ENCODE measurements at regions not wholly inside any gene's neighbourhood (a gene's known extent, or its start where the extent isn't known, plus 50 kb on each side); places are given as distances from the start of the nearest gene placed in this dataset.

DNA sequence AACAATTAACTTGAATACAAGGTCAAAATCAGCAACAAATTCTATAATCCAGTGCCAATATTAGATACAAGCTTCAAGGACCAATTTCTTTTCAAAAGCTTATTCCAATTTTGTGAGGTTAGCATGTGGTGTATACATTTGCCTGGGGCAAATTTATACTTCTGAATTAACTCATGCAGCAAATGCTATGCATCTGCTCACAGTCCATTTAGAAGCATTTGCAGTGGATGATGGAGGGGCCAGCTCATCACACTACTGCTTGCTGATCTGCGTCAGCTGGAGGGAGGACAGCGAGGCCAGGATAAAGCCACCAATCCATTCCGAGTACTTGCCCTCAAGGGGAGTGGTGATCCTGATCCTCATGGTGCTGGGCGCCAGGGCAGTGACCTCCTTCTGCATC, 474.3 kb upstream of the KIF2A start:
- TF ChIP-seq, protein P1, sequence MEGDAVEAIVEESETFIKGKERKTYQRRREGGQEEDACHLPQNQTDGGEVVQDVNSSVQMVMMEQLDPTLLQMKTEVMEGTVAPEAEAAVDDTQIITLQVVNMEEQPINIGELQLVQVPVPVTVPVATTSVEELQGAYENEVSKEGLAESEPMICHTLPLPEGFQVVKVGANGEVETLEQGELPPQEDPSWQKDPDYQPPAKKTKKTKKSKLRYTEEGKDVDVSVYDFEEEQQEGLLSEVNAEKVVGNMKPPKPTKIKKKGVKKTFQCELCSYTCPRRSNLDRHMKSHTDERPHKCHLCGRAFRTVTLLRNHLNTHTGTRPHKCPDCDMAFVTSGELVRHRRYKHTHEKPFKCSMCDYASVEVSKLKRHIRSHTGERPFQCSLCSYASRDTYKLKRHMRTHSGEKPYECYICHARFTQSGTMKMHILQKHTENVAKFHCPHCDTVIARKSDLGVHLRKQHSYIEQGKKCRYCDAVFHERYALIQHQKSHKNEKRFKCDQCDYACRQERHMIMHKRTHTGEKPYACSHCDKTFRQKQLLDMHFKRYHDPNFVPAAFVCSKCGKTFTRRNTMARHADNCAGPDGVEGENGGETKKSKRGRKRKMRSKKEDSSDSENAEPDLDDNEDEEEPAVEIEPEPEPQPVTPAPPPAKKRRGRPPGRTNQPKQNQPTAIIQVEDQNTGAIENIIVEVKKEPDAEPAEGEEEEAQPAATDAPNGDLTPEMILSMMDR (IDR thresholded peaks at IDR 0.05; ENCODE audit: low read length, missing control alignments), result no peak
- H3K4me3 ChIP-seq (replicated peaks; ENCODE audit: low read depth, low read length), result no peak overlapping the region
- no peak for DNase-seq (ENCODE audit: low read depth)

DNA sequence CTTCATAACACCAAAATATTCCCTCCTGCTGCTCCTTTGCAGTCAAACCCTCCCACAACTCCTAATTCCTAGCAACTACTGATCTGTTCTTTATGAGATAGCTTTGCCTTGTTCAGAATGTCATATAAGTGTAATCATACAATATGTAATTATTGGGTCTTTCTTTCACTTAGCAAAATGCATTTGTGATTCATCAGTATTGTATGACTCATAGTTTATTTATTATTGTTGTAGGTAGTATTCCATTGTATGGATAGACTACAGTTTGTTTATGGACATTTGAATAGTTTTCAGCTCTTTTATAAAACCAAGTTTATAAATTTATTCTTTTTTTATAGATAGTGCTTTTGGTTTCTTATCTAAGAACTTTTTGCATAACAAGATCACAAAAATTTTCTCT, 468.2 kb upstream of the KIF2A start:
- no peak overlapping the region for H3K4me3 ChIP-seq (replicated peaks; ENCODE audit: low read depth, low read length)
- DNase-seq (ENCODE audit: low read depth), result no peak
- TF ChIP-seq, protein P1 (IDR thresholded peaks at IDR 0.05; ENCODE audit: low read length, missing control alignments), result no peak

DNA sequence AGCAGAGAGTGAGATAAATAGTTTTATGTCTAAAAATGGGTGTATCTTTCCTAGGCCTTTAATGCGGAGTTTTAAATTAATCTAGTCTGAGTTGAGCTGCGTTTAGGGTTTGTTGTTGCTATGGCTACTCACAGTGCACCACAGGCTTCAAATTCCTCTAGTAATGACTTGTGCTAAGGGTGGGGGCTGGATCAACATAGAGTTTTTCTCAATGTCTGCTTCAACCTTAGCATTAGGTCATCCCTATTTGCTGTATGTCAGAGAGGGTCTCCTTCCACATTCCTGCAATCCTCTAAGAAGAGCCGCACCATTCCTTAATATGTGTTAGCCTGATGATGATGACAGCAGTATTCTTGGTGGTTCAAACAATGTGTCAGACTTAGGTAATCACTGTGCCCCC, 465.6 kb upstream of the KIF2A start:
- no peak overlapping the region for H3K4me3 ChIP-seq (replicated peaks; ENCODE audit: low read depth, low read length)
- no peak for DNase-seq (ENCODE audit: low read depth)
- TF ChIP-seq, protein P1 (IDR thresholded peaks at IDR 0.05; ENCODE audit: low read length, missing control alignments), result no peak

DNA sequence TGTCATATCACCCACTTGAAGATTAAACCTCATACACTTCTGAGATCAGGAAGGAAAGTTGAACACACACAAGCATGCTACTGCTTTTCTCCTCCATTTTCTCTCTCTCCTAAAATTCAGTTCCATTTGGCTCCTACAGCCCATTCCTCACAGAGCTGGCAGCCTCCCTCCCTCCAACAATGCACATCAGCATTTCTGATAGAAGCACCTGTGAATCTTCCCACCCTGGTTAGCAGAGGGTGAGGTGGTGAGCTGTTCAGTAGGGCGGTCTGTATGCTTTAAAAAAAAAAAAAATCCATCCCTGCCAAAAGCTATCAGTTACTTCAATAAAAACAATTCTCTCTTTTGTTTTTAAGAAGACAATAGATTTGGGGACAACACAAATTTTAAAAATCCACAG, 463.2 kb upstream of the KIF2A start:
- H3K4me3 ChIP-seq (replicated peaks; ENCODE audit: low read depth, low read length), result no peak overlapping the region
- DNase-seq (ENCODE audit: low read depth), result no peak
- TF ChIP-seq, protein P1 (IDR thresholded peaks at IDR 0.05; ENCODE audit: low read length, missing control alignments), result no peak

DNA sequence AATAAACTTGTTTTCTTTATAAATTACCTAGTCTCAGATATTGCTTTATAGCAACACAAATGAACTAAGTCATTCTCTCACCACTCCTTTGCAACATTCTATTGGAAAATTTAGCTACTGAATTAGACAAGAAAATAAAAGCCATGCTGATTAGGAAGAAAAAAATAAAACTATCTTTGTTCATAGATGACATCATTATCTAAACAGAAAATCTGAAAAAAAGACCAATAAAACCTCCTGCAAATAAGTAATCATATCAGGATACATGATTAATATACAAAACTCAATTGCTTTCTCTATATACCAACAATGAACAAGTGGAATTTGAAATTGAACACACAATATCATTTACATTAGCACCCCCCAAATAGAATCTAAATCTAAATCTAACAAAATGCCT, 455.3 kb upstream of the KIF2A start:
- TF ChIP-seq, protein P1 (IDR thresholded peaks at IDR 0.05; ENCODE audit: low read length, missing control alignments), result no peak
- DNase-seq (ENCODE audit: low read depth), result no peak
- no peak overlapping the region for H3K4me3 ChIP-seq (replicated peaks; ENCODE audit: low read depth, low read length)

DNA sequence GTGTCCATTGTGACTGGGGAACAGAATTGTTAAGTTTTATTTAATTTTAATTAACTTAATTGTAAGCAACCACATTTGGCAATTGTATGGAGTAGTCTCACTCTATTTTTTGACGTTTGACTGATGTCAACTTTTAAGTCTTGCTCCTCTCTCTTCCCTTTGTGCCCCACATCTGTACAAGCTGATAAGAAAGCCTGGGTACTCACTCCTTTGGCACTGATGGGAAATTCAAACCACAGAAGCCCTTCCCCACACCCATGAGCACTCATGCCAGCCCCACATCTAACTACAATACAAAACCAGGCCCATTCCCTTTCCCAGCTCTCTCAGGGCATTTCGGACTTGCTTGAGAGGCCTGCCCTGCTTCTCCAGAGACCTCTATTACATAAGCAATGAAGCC, 451.5 kb upstream of the KIF2A start:
- TF ChIP-seq, protein P1 (IDR thresholded peaks at IDR 0.05; ENCODE audit: low read length, missing control alignments), result no peak
- H3K4me3 ChIP-seq (replicated peaks; ENCODE audit: low read depth, low read length), result no peak overlapping the region
- no peak for DNase-seq (ENCODE audit: low read depth)

DNA sequence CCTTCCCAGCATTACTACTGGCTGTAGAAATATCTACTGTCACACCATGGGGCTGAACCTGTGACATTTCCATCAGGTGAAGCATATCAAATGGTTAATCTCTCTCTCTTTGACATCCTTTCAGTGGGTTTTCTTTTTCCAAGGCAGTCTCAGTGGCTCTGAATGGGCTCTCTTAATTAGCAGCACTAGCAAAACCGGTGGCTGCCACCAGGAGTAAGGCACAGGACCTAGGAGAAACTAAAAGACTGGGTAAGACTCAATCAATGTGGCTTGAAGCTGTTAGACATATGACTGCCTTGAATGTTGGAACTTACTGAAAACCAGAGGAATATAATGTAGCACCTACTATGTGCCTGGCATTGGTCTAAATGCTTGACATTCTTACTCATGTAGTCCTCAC, 445.0 kb upstream of the KIF2A start:
- H3K4me3 ChIP-seq (replicated peaks; ENCODE audit: low read depth, low read length), result no peak overlapping the region
- TF ChIP-seq, protein P1 (IDR thresholded peaks at IDR 0.05; ENCODE audit: low read length, missing control alignments), result no peak
- DNase-seq (ENCODE audit: low read depth), result no peak
